Thyroid gland (tissue), 4 donors: ENCODE measurements at regions not wholly inside any gene's neighbourhood (a gene's known extent, or its start where the extent isn't known, plus 50 kb on each side); places are given as distances from the start of the nearest gene placed in this dataset.

Experiments
- POLR2A ChIP-seq, 2 donors: fragments of 450-650 bp; IDR thresholded peaks; one replicate each; pipeline ENCODE4 v1.6.1; 2017; ENCODE audit warnings: antibody characterized with exemption in 2 of 2, mild to moderate bottlenecking in 2 of 2, moderate library complexity in 1 of 2
- TF ChIP-seq, protein P1 (sequence below), 6 experiments: fragments of 200-600 bp in 3 of 6; fragments of 450-650 bp in 3 of 6; sonication (generic) in 3 of 6; IDR thresholded peaks; one replicate each; pipeline ENCODE4 v1.5.1; 2016 to 2019; ENCODE audit warnings: antibody characterized with exemption in 6 of 6, mild to moderate bottlenecking in 2 of 6, inconsistent platforms in 1 of 6, moderate library complexity in 1 of 6

DNA sequence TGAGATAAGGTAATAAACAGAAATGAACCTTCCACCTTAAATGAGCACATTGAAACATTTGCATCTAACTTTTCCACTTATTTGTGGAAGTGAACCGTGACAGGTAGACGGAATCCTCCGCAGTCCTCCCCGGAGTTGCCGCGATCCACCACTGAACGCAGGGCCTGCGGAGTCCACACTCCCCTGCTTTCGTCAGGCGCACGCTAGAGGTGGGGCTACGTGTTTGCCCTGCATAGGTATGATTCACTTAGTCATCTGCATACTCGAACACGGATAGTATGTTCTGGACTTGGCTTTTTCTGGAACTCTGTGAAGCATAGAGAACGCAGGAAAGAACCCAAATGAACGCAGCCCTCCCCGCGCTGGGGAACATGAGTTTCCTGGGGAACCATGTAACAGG lies 272.8 kb upstream of the IRX4 start:
- TF ChIP-seq, protein P1, sequence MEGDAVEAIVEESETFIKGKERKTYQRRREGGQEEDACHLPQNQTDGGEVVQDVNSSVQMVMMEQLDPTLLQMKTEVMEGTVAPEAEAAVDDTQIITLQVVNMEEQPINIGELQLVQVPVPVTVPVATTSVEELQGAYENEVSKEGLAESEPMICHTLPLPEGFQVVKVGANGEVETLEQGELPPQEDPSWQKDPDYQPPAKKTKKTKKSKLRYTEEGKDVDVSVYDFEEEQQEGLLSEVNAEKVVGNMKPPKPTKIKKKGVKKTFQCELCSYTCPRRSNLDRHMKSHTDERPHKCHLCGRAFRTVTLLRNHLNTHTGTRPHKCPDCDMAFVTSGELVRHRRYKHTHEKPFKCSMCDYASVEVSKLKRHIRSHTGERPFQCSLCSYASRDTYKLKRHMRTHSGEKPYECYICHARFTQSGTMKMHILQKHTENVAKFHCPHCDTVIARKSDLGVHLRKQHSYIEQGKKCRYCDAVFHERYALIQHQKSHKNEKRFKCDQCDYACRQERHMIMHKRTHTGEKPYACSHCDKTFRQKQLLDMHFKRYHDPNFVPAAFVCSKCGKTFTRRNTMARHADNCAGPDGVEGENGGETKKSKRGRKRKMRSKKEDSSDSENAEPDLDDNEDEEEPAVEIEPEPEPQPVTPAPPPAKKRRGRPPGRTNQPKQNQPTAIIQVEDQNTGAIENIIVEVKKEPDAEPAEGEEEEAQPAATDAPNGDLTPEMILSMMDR (IDR thresholded peaks at IDR 0.05) = no peak
- no peak for TF ChIP-seq POLR2A (IDR thresholded peaks at IDR 0.05)
